CD14-positive monocyte (primary cell): ENCODE measurements at regions not wholly inside any gene's neighbourhood (a gene's known extent, or its start where the extent isn't known, plus 50 kb on each side); places are given as distances from the start of the nearest gene placed in this dataset.

ENCODE experiments used
- DNase-seq, 3 donors: peaks; one replicate each; pipeline ENCODE4 v3.0.0-alpha.2; 2011 to 2022
- H2AFZ ChIP-seq: 2 replicates; pipeline ENCODE4 v1.6.0; 2012; ENCODE audit warnings: mild to moderate bottlenecking, low read depth, low read length, inconsistent platforms; ENCODE audit not compliant: insufficient read depth, poor library complexity, severe bottlenecking
- H3K27ac ChIP-seq, 2 donors: 1 replicate in 1 of 2; 2 replicates in 1 of 2; pipeline ENCODE4 v1.5.1; 2012 to 2013; ENCODE audit warnings: low read length in 2 of 2, control low read depth in 1 of 2, inconsistent platforms in 1 of 2, low read depth in 1 of 2, mild to moderate bottlenecking in 1 of 2
- H3K27me3 ChIP-seq, 2 donors: one replicate each; pipeline versions ENCODE4 v1.6.0 to v1.6.1; 2011 to 2013; ENCODE audit warnings: low read length in 2 of 2; ENCODE audit not compliant: control insufficient read depth in 2 of 2, insufficient read depth in 2 of 2
- H3K36me3 ChIP-seq, 2 donors: replicated peaks in 1 of 2; 1 replicate in 1 of 2; 2 replicates in 1 of 2; pipeline versions ENCODE4 v1.5.1 to v1.6.1; 2012 to 2013; ENCODE audit warnings: low read length in 2 of 2, control low read depth in 1 of 2, inconsistent platforms in 1 of 2, mild to moderate bottlenecking in 1 of 2; ENCODE audit not compliant: insufficient read depth in 2 of 2, control insufficient read depth in 1 of 2
- H3K4me1 ChIP-seq, 2 donors: 1 replicate in 1 of 2; 2 replicates in 1 of 2; pipeline versions ENCODE4 v1.5.1 to v1.6.1; 2012 to 2013; ENCODE audit warnings: low read length in 2 of 2, control low read depth in 1 of 2, inconsistent platforms in 1 of 2, mild to moderate bottlenecking in 1 of 2, moderate library complexity in 1 of 2; ENCODE audit not compliant: insufficient read depth in 2 of 2, control insufficient read depth in 1 of 2
- H3K4me2 ChIP-seq: replicated peaks from 2 replicates; pipeline ENCODE3; 2012; ENCODE audit warnings: low read length, moderate library complexity, mild to moderate bottlenecking; ENCODE audit not compliant: poor library complexity, severe bottlenecking; ENCODE audit errors: extremely low read depth
- H3K4me3 ChIP-seq, 3 experiments: fragments of 200-600 bp in 1 of 3; sonication (generic) in 1 of 3; replicated peaks in 1 of 3; 1 replicate in 2 of 3; 2 replicates in 1 of 3; pipeline ENCODE4 v1.5.1; 2011 to 2013; ENCODE audit warnings: low read length in 3 of 3, mild to moderate bottlenecking in 3 of 3, control low read depth in 2 of 3, low read depth in 2 of 3, inconsistent platforms in 1 of 3, moderate library complexity in 1 of 3
- H3K79me2 ChIP-seq: 2 replicates; pipeline ENCODE4 v1.6.0; 2012; ENCODE audit warnings: mild to moderate bottlenecking, control low read depth, inconsistent platforms, low read length, moderate library complexity; ENCODE audit not compliant: insufficient read depth
- H3K9ac ChIP-seq: 2 replicates; pipeline ENCODE4 v1.6.0; 2017; ENCODE audit warnings: low read length, mild to moderate bottlenecking; ENCODE audit not compliant: insufficient read depth, poor library complexity, severe bottlenecking
- H3K9me3 ChIP-seq, 2 donors: replicated peaks in 1 of 2; 1 replicate in 1 of 2; 2 replicates in 1 of 2; pipeline versions ENCODE4 v1.5.1 to v1.6.1; 2012 to 2013; ENCODE audit warnings: low read length in 2 of 2, control low read depth in 1 of 2; ENCODE audit not compliant: control insufficient read depth in 1 of 2, insufficient read depth in 1 of 2
- H4K20me1 ChIP-seq: 2 replicates; pipeline ENCODE4 v1.6.0; 2012; ENCODE audit warnings: mild to moderate bottlenecking, low read length, control low read depth, moderate library complexity; ENCODE audit not compliant: insufficient read depth
- H3K27ac Mint-ChIP-seq, 7 donors: one replicate each; pipeline ENCODE4 v1.8.0; 2020; ENCODE audit warnings: mild to moderate bottlenecking in 7 of 7, mixed read lengths in 7 of 7, moderate library complexity in 6 of 7, inconsistent platforms in 2 of 7
- H3K27me3 Mint-ChIP-seq, 3 donors: one replicate each; pipeline ENCODE4 v1.8.0; 2021 to 2022; ENCODE audit warnings: low read depth in 3 of 3, mild to moderate bottlenecking in 3 of 3, mixed read lengths in 3 of 3, moderate library complexity in 3 of 3, inconsistent platforms in 1 of 3
- H3K36me3 Mint-ChIP-seq, 2 donors: one replicate each; pipeline ENCODE4 v1.8.0; 2020; ENCODE audit warnings: mixed read lengths in 2 of 2, inconsistent platforms in 1 of 2, mild to moderate bottlenecking in 1 of 2
- H3K4me1 Mint-ChIP-seq: one replicate; pipeline ENCODE4 v1.8.0; 2020; ENCODE audit warnings: mild to moderate bottlenecking, mixed read lengths
- H3K4me3 Mint-ChIP-seq, 2 donors: one replicate each; pipeline ENCODE4 v1.8.0; 2020; ENCODE audit warnings: mild to moderate bottlenecking in 2 of 2, mixed read lengths in 2 of 2, moderate library complexity in 1 of 2
- H3K9me3 Mint-ChIP-seq, 7 donors: one replicate each; pipeline ENCODE4 v1.8.0; 2020 to 2022; ENCODE audit warnings: mixed read lengths in 7 of 7, mild to moderate bottlenecking in 6 of 7, moderate library complexity in 6 of 7, inconsistent platforms in 2 of 7
- CTCF ChIP-seq: fragments of 200-600 bp; IDR thresholded peaks from one replicate; pipeline ENCODE4 v1.8.0; 2022; ENCODE audit warnings: antibody characterized with exemption, mild to moderate bottlenecking
- WGBS: methylation state at CpG from one replicate; pipeline ENCODE4 v1.1.5; 2013; ENCODE audit warnings: missing lambda C conversion rate; ENCODE audit not compliant: insufficient coverage; 5-methylcytosine and 5-hydroxymethylcytosine counted together
- intact Hi-C, 2 donors: fragments of 100-400 bp; cut with micrococcal nuclease; formaldehyde crosslinking; loops; one replicate each; pipeline versions ENCODE4 v1.15.0 to v1.15.1; 2023

- Histone ChIP-seq H3K36me3 (no peaks in the 10 kb centered on the region), H3K9ac (no peak overlapping the region), H4K20me1 (no peaks in the 10 kb centered on the region), H3K4me2 (no peak overlapping the region), H2AFZ (no peak overlapping the region), H3K27me3 (no peaks in the 10 kb centered on the region), H3K27ac (no peak overlapping the region), H3K9me3 (no peaks in the 10 kb centered on the region), H3K79me2 (no peaks in the 10 kb centered on the region), H3K4me1 (no peaks in the 10 kb centered on the region), H3K4me3 (no peak overlapping the region)
- WGBS = no CpG with 5 or more reads among the region's 3 CpGs
- no peak for DNase-seq
- Mint-ChIP-seq H3K27ac (no peak overlapping the region), H3K9me3 (peaks cover 0 to 3% (median 0%) of the 10 kb centered on the region in 7 donors), H3K36me3 (no peaks in the 10 kb centered on the region), H3K27me3 (peaks cover 0 to 4% (median 0%) of the 10 kb centered on the region in 3 donors), H3K4me1 (no peaks in the 10 kb centered on the region), H3K4me3 (no peak overlapping the region)
- intact Hi-C loops = no loop called here
- TF ChIP-seq CTCF = no peak
These were observed 242.0 kb downstream of the TUSC7 start for GRCh38 chr3:116951610-116952009.

GRCh38 chr3:116958291-116958690 is 248.7 kb downstream of the TUSC7 start:
- H3K36me3 Mint-ChIP-seq = no peaks in the 10 kb centered on the region
- no peak for TF ChIP-seq CTCF
- H3K4me3 Mint-ChIP-seq = no peak overlapping the region
- H3K4me1 ChIP-seq = no peaks in the 10 kb centered on the region
- H3K79me2 ChIP-seq = no peaks in the 10 kb centered on the region
- no peaks in the 10 kb centered on the region for H4K20me1 ChIP-seq
- no peak overlapping the region for H3K27ac Mint-ChIP-seq
- no peaks in the 10 kb centered on the region for H3K36me3 ChIP-seq
- no peak overlapping the region for H3K4me2 ChIP-seq
- intact Hi-C loops = no loop called here
- no peaks in the 10 kb centered on the region for H3K27me3 Mint-ChIP-seq
- WGBS = 100% methylated on average over 1 of the region's 3 CpGs
- no peak for DNase-seq
- H3K4me1 Mint-ChIP-seq = no peaks in the 10 kb centered on the region
- H3K27ac ChIP-seq = no peak overlapping the region
- H3K9me3 Mint-ChIP-seq = peaks cover 0 to 3% (median 0%) of the 10 kb centered on the region in 7 donors
- no peak overlapping the region for H2AFZ ChIP-seq
- H3K27me3 ChIP-seq = no peaks in the 10 kb centered on the region
- H3K9ac ChIP-seq = no peak overlapping the region
- H3K9me3 ChIP-seq = no peaks in the 10 kb centered on the region
- no peak overlapping the region for H3K4me3 ChIP-seq
